GM12875 (cell line): ENCODE measurements at regions not wholly inside any gene's neighbourhood (a gene's known extent, or its start where the extent isn't known, plus 50 kb on each side); places are given as distances from the start of the nearest gene placed in this dataset.

ENCODE experiments used
- H3K4me3 ChIP-seq: one replicate; pipeline ENCODE4 v1.5.1; 2011; ENCODE audit warnings: low read depth, low read length, control low read depth
- CTCF ChIP-seq: IDR thresholded peaks from 2 replicates; pipeline ENCODE4 v1.5.1; 2011; ENCODE audit warnings: low read depth, mild to moderate bottlenecking, control low read depth, inconsistent platforms, low read length, moderate library complexity, borderline replicate concordance; ENCODE audit not compliant: insufficient read depth

DNA sequence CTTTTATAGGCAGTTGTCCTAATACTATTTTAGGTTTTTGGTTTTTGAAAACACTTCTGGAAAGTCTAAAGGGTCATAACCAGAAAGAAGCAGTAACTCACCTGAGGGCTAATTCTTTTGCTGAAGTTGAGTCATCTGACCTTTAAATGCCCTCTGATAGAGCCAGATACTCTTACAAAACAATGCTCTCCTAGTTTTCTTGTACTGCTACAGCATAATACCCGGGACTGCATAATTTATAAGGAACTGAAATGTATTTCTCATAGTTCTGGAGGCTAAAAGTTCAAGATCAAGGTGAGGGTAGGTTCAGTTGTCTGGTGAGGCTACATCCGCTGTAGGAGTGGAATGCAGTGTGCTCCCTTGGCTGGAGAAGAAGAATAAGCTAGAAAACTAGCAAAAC lies 670.3 kb downstream of the TLE4 start:
- TF ChIP-seq CTCF, result no peak
- no peak overlapping the region for H3K4me3 ChIP-seq

GRCh38 chr9:80235752-80236151 lies 664.0 kb downstream of the TLE4 start:
- H3K4me3 ChIP-seq, result no peak overlapping the region
- TF ChIP-seq CTCF, result no peak

GRCh38 chr9:80233906-80234305 lies 662.1 kb downstream of the TLE4 start:
- TF ChIP-seq CTCF, result no peak
- no peak overlapping the region for H3K4me3 ChIP-seq

GRCh38 chr9:80233102-80233843 lies 661.5 kb downstream of the TLE4 start:
- no peak overlapping the region for H3K4me3 ChIP-seq
- TF ChIP-seq CTCF, result no peak

- no peak for TF ChIP-seq CTCF
- no peak overlapping the region for H3K4me3 ChIP-seq
These were observed 659.8 kb downstream of the TLE4 start for GRCh38 chr9:80231318-80232236.

DNA sequence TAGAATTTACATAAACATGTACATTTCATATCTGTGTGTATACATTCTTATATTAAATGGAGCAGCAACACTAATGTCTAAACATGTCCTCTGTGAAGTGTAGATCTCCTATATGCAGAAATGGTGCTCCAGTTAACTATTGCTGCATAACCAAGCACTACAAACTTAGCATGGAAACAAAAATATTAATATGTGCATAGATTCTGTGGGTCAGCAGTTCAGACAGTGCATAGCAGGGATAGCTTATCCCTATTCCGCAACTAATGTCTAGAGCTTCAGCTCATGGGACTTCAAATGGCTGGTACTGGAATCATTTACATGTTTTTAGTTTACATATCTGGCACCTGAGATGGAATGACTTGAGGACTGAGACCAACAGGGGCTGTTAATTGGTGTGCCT lies 652.1 kb downstream of the TLE4 start:
- TF ChIP-seq CTCF, result no peak
- no peak overlapping the region for H3K4me3 ChIP-seq
